ENCODE measurements at regions not wholly inside any gene's neighbourhood (a gene's known extent, or its start where the extent isn't known, plus 50 kb on each side); places are given as distances from the start of the nearest gene placed in this dataset.

DNA sequence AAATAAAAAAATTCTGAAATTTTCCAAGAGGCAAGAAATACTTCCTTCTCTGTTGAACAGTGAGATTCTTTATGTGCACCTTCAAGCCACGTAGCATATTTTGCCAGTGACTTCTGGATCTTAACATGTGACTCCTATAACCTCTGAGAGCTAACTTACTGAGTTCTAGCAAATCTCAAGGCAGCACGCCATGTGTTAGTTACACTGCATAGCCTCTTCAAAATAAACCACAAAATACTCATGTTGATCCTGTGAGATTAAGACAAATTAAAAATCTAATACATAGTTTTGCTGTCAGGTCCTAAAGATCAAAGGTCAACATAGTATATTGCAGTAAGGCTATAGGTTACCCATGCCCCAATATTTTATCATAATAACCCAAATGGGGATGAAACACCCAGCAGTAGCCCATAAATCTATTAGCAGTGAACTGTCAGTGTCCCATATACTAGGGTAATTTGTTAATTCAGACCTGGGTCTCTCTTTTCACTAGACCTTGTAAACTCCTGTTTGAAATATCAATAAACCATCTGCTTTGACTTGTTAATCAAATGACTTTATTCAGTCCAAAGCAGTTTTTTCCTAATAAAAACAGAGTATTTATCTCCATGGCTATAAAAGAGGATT, 343.1 kb downstream of the ZFHX3 start:
- TF ChIP-seq MXI1 (conservative IDR thresholded peaks at IDR 0.05; ENCODE audit: poor library complexity, severe bottlenecking) (no peak), POLR2AphosphoS5 (IDR thresholded peaks at IDR 0.05) (no peak), EP300 (conservative IDR thresholded peaks at IDR 0.05; ENCODE audit: poor library complexity, severe bottlenecking) (no peak), CTCF (IDR thresholded peaks at IDR 0.05; ENCODE audit: poor library complexity, severe bottlenecking) (no peak), TAF1 (IDR thresholded peaks at IDR 0.05; ENCODE audit: low read depth) (no peak), RAD21 (conservative IDR thresholded peaks at IDR 0.05) (no peak)
- TF ChIP-seq, protein P1, sequence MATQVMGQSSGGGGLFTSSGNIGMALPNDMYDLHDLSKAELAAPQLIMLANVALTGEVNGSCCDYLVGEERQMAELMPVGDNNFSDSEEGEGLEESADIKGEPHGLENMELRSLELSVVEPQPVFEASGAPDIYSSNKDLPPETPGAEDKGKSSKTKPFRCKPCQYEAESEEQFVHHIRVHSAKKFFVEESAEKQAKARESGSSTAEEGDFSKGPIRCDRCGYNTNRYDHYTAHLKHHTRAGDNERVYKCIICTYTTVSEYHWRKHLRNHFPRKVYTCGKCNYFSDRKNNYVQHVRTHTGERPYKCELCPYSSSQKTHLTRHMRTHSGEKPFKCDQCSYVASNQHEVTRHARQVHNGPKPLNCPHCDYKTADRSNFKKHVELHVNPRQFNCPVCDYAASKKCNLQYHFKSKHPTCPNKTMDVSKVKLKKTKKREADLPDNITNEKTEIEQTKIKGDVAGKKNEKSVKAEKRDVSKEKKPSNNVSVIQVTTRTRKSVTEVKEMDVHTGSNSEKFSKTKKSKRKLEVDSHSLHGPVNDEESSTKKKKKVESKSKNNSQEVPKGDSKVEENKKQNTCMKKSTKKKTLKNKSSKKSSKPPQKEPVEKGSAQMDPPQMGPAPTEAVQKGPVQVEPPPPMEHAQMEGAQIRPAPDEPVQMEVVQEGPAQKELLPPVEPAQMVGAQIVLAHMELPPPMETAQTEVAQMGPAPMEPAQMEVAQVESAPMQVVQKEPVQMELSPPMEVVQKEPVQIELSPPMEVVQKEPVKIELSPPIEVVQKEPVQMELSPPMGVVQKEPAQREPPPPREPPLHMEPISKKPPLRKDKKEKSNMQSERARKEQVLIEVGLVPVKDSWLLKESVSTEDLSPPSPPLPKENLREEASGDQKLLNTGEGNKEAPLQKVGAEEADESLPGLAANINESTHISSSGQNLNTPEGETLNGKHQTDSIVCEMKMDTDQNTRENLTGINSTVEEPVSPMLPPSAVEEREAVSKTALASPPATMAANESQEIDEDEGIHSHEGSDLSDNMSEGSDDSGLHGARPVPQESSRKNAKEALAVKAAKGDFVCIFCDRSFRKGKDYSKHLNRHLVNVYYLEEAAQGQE (IDR thresholded peaks at IDR 0.05; ENCODE audit: borderline replicate concordance) = no peak
